SK-N-MC (cell line): ENCODE measurements at regions not wholly inside any gene's neighbourhood (a gene's known extent, or its start where the extent isn't known, plus 50 kb on each side); places are given as distances from the start of the nearest gene placed in this dataset.

Experiments used
- EZH2 ChIP-seq: fragments of 200-600 bp; sonication (generic); IDR thresholded peaks from one replicate; pipeline ENCODE4 v1.6.1; 2017; ENCODE audit warnings: antibody characterized with exemption
- FOXP2 ChIP-seq: optimal IDR thresholded peaks from 2 replicates; pipeline ENCODE3; 2011; ENCODE audit warnings: mild to moderate bottlenecking, moderate library complexity; ENCODE audit not compliant: insufficient read depth; ENCODE audit errors: extremely low read length, control extremely low read depth
- POLR2AphosphoS5 ChIP-seq: IDR thresholded peaks from 2 replicates; pipeline ENCODE4 v1.6.1; 2012; ENCODE audit warnings: mild to moderate bottlenecking, low read depth, low read length, borderline replicate concordance

GRCh38 chr17:11074451-11074850 lies 166.6 kb upstream of the SHISA6 start:
- TF ChIP-seq POLR2AphosphoS5 (no peak), EZH2 (no peak), FOXP2 (no peak)
